ENCODE measurements at regions not wholly inside any gene's neighbourhood (a gene's known extent, or its start where the extent isn't known, plus 50 kb on each side); places are given as distances from the start of the nearest gene placed in this dataset.

GRCh38 chr11:127105593-127106541, 105.3 kb upstream of the KIRREL3 start:
- DNase-seq, result peak; percentile 98

DNA sequence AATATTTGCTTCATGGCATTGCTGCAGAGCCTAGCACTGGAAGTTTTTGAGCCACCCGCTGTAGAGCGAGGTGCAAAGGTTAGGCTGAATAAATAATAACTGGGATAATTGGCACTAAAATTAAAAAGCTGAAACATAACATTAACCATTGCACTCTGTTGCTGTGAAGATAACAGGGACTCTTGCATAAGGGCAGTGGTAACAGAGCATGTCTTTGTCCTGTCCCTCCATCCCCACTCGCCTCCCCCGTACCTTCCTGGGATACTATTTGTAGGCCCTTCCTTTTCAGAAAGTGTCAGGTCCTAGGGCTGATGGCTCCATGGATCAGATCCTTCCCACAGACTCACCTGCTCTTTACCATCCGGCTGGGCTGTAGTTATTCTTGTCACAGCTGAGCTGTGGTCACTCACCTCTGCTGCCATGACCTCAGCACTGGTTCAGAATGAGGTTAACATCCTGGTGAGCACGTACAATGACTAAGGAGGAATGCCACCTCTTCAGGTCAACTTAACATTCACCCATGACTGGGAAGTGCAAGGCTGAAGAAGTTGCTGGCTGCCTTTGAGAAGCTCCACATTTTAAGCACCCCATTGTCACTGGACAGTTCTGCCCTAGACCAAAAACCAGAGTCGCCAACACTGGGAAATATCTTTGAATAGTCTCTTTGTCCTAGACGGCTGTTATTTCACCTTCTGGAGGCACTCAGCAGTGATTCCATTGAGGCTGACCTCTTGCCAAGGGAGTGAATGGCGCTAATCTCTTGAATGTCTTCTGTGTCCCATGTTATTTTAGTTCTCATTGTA, 103.2 kb upstream of the KIRREL3 start:
- no peak for DNase-seq

GRCh38 chr11:127098684-127099083, 98.1 kb upstream of the KIRREL3 start:
- DNase-seq, result no peak

GRCh38 chr11:127080735-127081134, 80.2 kb upstream of the KIRREL3 start:
- no peak for DNase-seq

DNA sequence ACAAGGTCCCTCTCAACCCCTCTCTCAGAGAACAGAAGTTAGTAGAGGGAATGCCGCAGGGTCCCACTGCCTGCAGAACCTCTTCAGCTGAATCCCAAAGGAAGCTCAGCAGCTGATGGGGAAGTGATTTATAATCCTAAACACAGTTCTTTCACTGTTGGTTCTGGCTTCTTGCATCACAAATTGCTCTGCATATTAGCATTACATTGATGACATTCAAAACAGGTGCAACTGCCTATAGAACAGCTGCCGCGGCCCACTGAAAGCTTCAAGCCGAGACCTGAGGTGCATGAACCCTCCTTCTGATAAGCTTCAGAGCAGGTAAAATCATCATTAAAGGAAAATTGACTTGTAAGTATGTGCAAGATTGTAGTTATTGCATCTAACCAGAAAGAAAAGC, 75.2 kb upstream of the KIRREL3 start:
- no peak for DNase-seq

GRCh38 chr11:127074151-127074761, 73.7 kb upstream of the KIRREL3 start:
- DNase-seq, result no peak

GRCh38 chr11:127073621-127074020, 73.1 kb upstream of the KIRREL3 start:
- no peak for DNase-seq

- no peak for DNase-seq
Measured at GRCh38 chr11:127071606-127072005, 71.0 kb upstream of the KIRREL3 start.

- no peak for DNase-seq
Measured at GRCh38 chr11:127070808-127071207, 70.2 kb upstream of the KIRREL3 start.

DNA sequence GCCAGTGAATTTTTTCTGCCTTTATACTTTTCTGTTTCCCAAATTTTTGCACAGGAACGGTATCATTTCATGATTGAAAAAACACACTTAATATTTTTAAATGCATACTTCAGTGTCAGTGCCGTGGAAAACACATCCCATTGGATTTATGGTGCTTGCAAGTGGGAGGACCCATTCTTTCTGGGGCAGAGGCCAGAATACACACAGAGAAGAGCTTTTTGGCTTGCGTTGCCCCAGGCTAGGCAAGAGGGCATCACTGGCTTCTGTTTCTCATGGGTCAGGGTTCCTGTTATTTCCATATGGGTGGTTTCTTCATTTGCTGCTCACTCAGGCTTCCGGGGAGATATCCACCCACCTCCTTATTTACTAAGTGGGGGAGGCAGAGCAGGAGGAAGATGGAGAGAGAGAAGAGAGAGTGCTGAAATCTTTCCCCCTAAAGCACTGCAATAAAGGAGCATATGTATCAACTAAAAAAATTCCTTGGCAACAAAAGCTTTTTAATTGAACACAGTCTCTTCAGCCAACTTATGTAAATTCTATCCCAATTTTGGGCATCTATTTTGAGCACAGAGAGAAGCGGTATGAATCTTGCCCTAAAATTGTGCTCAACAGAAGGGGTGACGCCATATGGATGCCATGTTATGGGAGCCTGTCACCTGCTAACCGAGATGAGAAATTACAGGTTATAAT, 66.0 kb upstream of the KIRREL3 start:
- DNase-seq, result peak; percentile 46

GRCh38 chr11:127063241-127063640, 62.7 kb upstream of the KIRREL3 start:
- peak; percentile 64 for DNase-seq

- DNase-seq, result peak; percentile 73
Measured at GRCh38 chr11:127061947-127062346, 61.4 kb upstream of the KIRREL3 start.

DNA sequence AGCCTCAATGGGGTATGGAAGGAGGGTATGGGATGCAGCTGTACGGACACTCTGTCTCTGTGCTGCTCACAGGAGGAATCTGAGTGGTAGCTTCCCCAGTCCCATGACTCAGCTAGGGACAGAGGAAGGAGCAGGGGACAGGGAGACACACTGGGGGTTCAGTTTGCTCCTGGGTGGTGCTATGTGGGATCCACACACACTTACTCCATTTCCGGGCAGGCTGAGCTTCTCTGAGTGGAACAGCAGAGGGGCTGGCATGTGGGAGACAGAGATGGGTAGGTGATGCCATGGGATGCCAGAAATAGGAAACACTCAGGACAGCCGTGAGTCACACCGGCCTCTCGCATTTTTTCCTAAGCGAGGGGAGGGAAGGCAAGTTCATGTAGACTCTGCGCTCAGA, 59.2 kb upstream of the KIRREL3 start:
- no peak for DNase-seq

DNA sequence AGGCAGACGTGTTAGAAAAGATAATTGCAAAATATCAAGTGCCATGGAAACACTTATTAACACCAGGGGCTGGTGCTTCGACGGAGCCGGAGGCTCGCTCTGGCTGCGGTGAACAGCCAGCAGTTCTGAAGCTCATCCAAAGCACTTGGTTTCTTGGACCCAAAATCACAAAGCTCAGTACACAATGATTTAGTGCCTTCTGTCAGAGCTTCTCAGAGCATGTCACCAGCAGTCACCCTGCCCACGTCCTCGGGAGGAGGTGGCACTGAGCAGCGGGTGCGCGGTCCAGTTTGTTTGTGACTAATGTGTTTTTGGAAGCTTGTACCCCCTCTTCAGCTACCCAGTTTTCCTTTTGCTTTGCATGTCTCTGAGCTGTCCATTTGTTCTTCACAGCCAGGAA, 58.7 kb upstream of the KIRREL3 start:
- DNase-seq, result no peak

GRCh38 chr11:127058524-127058923, 58.0 kb upstream of the KIRREL3 start:
- no peak for DNase-seq

GRCh38 chr11:127057126-127057525, 56.6 kb upstream of the KIRREL3 start:
- DNase-seq, result no peak

DNA sequence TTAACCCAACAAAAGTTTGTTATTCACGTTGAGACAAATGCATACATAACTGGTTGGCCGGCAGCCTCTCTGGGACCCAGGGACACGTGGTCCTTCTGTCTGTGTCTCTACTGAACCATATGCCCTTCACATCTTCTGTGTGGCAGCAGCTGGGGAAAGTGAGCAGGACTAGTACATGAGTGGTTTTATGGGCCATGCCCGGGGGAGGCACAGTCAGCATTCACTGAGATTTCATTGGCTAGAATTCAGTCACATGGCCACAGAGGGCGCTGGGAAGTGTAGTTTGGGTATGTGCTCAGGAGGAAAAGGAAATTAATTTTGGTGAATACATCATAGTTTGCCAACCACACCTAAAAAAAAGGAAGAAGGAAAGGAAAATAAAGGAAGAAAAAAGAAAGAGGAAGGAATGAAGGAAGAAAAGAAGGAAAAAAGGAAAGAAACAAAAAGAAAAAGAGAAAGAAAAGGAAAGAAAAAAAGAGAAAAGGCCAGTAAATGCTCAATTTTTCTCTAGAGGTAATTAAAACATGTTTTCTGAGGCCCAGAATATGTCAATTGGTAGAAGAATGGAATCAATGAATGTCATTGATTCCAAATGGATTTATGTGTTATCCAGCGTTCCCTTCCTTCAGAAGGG, 55.9 kb upstream of the KIRREL3 start:
- DNase-seq, result no peak

GRCh38 chr11:127055236-127055635, 54.7 kb upstream of the KIRREL3 start:
- DNase-seq, result no peak

DNA sequence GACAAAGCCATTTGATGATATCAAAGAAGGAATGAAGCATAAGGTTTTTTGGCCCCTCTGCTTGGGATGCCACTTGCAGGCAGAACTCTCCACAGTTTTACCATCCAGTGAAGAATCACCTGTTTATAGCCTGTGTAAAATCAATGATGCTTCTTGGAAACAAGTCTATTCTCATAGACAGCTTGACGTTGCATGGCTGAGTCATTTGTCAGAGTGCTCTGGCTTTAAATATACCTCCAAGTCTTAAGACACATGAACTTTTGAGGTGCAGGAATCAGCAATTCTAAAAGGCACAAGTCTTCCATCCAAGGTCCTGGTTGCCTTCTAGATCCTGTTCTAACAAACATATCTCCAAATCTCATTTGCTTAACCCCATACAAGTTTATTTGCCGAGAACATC, 53.6 kb upstream of the KIRREL3 start:
- no peak for DNase-seq

- DNase-seq, result no peak
Measured at GRCh38 chr11:127052404-127052803, 51.8 kb upstream of the KIRREL3 start.
